ENCODE measurements at regions not wholly inside any gene's neighbourhood (a gene's known extent, or its start where the extent isn't known, plus 50 kb on each side); places are given as distances from the start of the nearest gene placed in this dataset.
A peak's percentile ranks its signal among the peaks of the same experiment; 100 is the strongest.

DNA sequence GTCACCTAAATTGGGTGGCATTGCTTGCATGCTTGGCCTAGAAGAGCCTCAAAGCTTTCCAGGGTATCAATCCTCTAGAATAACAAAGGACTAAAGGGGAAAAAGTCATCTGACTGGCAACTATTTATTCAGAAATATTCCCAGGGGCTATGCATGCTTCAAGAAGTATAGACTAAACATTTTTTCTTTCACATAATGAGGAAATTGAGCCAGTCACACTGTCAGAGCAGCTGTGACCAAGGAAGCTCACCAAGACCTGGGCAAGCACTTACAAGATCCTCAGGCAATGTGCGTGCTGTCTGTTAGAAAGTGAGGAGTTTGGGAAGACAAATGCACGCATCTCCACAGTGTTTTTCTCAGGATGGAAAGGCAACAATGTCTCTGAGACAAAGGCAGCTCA, 747.2 kb downstream of the DIAPH3 start:
- TF ChIP-seq, protein P1, sequence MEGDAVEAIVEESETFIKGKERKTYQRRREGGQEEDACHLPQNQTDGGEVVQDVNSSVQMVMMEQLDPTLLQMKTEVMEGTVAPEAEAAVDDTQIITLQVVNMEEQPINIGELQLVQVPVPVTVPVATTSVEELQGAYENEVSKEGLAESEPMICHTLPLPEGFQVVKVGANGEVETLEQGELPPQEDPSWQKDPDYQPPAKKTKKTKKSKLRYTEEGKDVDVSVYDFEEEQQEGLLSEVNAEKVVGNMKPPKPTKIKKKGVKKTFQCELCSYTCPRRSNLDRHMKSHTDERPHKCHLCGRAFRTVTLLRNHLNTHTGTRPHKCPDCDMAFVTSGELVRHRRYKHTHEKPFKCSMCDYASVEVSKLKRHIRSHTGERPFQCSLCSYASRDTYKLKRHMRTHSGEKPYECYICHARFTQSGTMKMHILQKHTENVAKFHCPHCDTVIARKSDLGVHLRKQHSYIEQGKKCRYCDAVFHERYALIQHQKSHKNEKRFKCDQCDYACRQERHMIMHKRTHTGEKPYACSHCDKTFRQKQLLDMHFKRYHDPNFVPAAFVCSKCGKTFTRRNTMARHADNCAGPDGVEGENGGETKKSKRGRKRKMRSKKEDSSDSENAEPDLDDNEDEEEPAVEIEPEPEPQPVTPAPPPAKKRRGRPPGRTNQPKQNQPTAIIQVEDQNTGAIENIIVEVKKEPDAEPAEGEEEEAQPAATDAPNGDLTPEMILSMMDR (IDR thresholded peaks at IDR 0.05; ENCODE audit: insufficient read depth, low read length, missing control alignments), result no peak
- H3K4me3 ChIP-seq (ENCODE audit: low read depth, low read length), result no peak overlapping the region
- DNase-seq (ENCODE audit: low read depth, low spot score), result no peak
- ChIA-PET CTCF (interaction anchor here (0.8 kb wide), 1 partner anchor 25 kb away, joined by 3 read pairs; no protein-coding TSS in a partner anchor), POLR2A (no interaction called here)

DNA sequence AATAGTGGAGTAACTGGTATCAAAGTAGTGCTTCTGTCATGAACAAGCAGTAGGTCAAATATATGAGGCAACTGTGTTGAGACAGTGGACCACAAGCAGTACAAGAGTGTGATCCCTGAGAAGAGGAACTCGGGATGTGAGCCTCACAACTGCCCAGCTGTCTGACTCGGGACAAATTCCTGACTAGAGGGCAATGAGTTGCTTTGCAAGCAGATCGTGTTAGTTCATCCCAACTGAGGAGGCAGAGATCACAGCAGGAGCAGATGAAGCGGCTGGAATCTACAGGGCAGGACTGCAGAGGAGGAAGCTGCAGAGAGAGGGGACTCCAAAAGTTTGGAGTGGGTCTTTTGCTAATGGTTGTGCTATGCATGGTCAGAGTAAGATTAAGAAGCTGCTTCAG, 741.1 kb downstream of the DIAPH3 start:
- H3K4me3 ChIP-seq (ENCODE audit: low read depth, low read length), result no peak overlapping the region
- TF ChIP-seq, protein P1 (IDR thresholded peaks at IDR 0.05; ENCODE audit: insufficient read depth, low read length, missing control alignments), result no peak
- POLR2A ChIA-PET, result no interaction called here
- CTCF ChIA-PET, result no interaction called here
- DNase-seq (ENCODE audit: low read depth, low spot score), result no peak

DNA sequence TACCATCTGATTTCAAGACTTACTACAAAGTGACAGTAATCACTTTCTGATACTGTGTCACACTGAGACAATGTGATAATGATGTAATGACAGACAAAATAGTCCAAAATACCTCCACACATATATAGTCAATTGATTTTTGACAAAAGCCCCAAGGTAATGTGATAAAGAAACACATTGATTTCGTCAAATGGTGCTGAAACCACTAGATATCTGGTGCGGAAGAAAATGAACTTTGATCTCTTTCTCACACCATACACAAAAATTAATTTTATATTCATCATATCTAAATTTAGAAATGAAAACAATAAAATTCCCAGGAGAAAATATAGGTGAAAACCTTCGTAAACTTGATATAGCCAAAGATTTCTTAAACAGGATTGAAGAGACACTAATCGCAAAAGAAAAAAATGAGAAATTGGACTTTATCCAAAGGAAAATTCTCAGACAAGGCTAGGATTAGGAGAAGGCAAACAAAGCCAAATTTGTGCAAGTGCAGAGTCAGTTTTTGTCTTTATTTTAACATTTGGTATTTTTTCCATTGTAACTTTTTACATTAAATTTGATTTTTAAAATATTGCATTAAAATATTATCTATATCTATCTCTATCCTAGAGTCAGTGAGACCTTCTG, 739.9 kb downstream of the DIAPH3 start:
- no peak overlapping the region for H3K4me3 ChIP-seq (ENCODE audit: low read depth, low read length)
- TF ChIP-seq, protein P1 (IDR thresholded peaks at IDR 0.05; ENCODE audit: insufficient read depth, low read length, missing control alignments), result no peak
- DNase-seq (ENCODE audit: low read depth, low spot score), result no peak
- CTCF ChIA-PET, result interaction anchor here (0.9 to 1.0 kb wide), 2 partner anchors 25 to 257 kb away, joined by 3 to 4 read pairs; no protein-coding TSS in a partner anchor
- POLR2A ChIA-PET, result no interaction called here

DNA sequence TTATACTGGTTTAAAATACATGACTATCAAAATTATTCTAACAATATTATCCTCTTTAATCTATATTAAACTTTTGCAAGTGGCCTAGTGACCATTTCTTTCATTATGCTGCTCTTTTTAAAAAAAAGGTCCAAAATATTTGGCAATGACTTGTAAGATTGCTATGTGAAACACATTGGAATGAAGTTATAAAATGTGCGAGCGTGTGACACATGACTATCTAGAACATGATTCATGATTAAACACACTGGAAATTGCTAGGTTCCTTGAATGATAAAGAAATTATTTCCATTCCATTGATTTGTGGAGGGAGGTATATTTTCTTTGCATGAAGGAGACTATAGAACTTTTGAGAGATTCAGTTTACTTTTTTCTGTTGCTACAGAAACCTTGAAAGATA, 739.1 kb downstream of the DIAPH3 start:
- no peak overlapping the region for H3K4me3 ChIP-seq (ENCODE audit: low read depth, low read length)
- ChIA-PET CTCF (interaction anchor here (0.9 to 1.1 kb wide), 3 partner anchors 26 to 256 kb away, joined by 3 to 4 read pairs (median 3); no protein-coding TSS in a partner anchor), POLR2A (no interaction called here)
- DNase-seq (ENCODE audit: low read depth, low spot score), result no peak
- TF ChIP-seq, protein P1 (IDR thresholded peaks at IDR 0.05; ENCODE audit: insufficient read depth, low read length, missing control alignments), result no peak

DNA sequence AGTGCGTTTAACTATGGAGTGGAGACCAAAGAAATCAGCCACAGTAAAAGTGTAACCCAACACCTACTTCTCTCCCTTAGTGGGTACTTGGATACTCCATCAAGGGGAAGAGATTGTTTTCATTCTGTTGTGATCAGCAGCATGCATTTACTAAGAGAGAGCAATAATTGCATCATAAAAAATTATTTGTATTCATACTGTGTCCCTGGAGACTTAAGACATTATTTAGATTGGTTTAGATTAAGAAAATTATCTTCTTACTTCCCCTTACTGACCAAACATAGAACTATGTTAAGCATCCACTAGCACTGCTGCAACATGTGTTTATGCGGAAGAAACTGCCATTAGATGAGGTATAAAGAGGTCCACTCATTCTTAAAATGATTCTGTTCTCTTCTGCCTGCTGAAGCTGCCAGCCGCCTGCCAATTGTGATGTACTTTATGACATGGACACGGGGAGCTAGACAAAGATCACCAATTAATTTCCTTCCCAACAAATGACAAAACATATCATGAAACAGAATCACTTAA, 738.5 kb downstream of the DIAPH3 start:
- DNase-seq (ENCODE audit: low read depth, low spot score), result peak; percentile 88
- ChIA-PET CTCF (interaction anchor here (1.1 to 1.3 kb wide), 2 partner anchors 9 to 33 kb away, joined by 3 read pairs; no protein-coding TSS in a partner anchor), POLR2A (no interaction called here)
- H3K4me3 ChIP-seq (ENCODE audit: low read depth, low read length), result no peak overlapping the region
- TF ChIP-seq, protein P1 (IDR thresholded peaks at IDR 0.05; ENCODE audit: insufficient read depth, low read length, missing control alignments), result no peak

DNA sequence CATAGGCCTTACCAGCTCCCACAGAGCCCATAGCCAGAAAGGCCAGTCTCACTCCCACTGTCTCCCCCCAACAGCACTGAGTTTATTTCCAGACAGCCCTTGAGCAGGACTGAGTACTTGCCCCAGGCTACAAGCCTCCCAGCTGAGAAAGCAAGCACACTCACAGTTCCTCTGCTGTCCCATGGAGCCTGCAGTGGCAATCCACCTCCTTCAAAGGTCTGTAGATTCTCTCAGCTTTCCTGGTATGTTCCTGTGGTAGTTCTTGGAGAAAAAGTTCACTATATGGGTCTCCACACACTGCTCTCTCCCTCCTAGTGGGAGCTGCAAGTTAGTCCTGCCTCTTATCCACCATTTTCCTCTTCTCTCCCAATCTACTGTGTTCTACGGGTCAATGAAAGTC, 728.7 kb downstream of the DIAPH3 start:
- DNase-seq (ENCODE audit: low read depth, low spot score), result no peak
- TF ChIP-seq, protein P1 (IDR thresholded peaks at IDR 0.05; ENCODE audit: insufficient read depth, low read length, missing control alignments), result no peak
- POLR2A ChIA-PET, result no interaction called here
- CTCF ChIA-PET, result interaction anchor here (0.7 kb wide), 1 partner anchor 44 kb away, joined by 3 read pairs; no protein-coding TSS in a partner anchor
- H3K4me3 ChIP-seq (ENCODE audit: low read depth, low read length), result no peak overlapping the region
